ENCODE measurements at regions not wholly inside any gene's neighbourhood (a gene's known extent, or its start where the extent isn't known, plus 50 kb on each side); places are given as distances from the start of the nearest gene placed in this dataset.

- H3K14ac ChIP-seq (ENCODE audit: insufficient read depth, low read length): no peak overlapping the region
- H3K4ac ChIP-seq (ENCODE audit: low read depth, low read length): no peak overlapping the region
- no peak overlapping the region for H2AFZ ChIP-seq (ENCODE audit: low read length)
- H3K18ac ChIP-seq (ENCODE audit: insufficient read length, low read depth, low read length): no peak overlapping the region
- H3K4me1 Mint-ChIP-seq: peaks cover 14 to 15% of the 10 kb centered on the region in 2 experiments
- no peak overlapping the region for H4K91ac ChIP-seq (ENCODE audit: insufficient read length, low read depth, low read length)
- DNase-seq: no peak
- H3K27ac ChIP-seq (ENCODE audit: insufficient read length, low read depth, low read length): no peak overlapping the region
- no peak overlapping the region for H2BK20ac ChIP-seq (ENCODE audit: low read depth, low read length, poor library complexity, severe bottlenecking)
- peaks cover 10 to 13% of the 10 kb centered on the region in 2 experiments for H3K9me3 Mint-ChIP-seq
- H3K27me3 Mint-ChIP-seq (ENCODE audit: low read depth): no peaks in the 10 kb centered on the region
- no peak overlapping the region for H2AK5ac ChIP-seq (ENCODE audit: insufficient read length, low read length)
- no peak overlapping the region for H2BK12ac ChIP-seq (ENCODE audit: insufficient read length, low read depth, low read length)
- H3K36me3 Mint-ChIP-seq (ENCODE audit: insufficient read depth in 1 of 3, low read depth in 3 of 3): peaks cover 4 to 13% (median 7%) of the 10 kb centered on the region in 3 experiments
- no peak overlapping the region for H3K4me2 ChIP-seq (ENCODE audit: insufficient read depth, insufficient read length, low read length)
- H3K79me1 ChIP-seq (ENCODE audit: insufficient read depth, low read depth, low read length, poor library complexity, severe bottlenecking): no peaks in the 10 kb centered on the region
- H4K8ac ChIP-seq (replicated peaks; ENCODE audit: insufficient read length, low read depth, low read length): no peak overlapping the region
- no peak overlapping the region for H3K27ac Mint-ChIP-seq
- H2BK5ac ChIP-seq (ENCODE audit: insufficient read length, low read length): no peak overlapping the region
- no peaks in the 10 kb centered on the region for H3K23me2 ChIP-seq (ENCODE audit: insufficient read length, low read depth, low read length, poor library complexity, severe bottlenecking)
- no peak overlapping the region for H3K4me3 Mint-ChIP-seq
- H3K4me1 ChIP-seq (ENCODE audit: insufficient read depth, low read length): no peaks in the 10 kb centered on the region
- no peaks in the 10 kb centered on the region for H3K27me3 ChIP-seq (ENCODE audit: insufficient read depth, low read length)
- H3T11ph ChIP-seq (ENCODE audit: low read length): no peak overlapping the region
- no peaks in the 10 kb centered on the region for H4K20me1 ChIP-seq (ENCODE audit: control insufficient read depth, insufficient read depth, insufficient read length)
- H2BK120ac ChIP-seq (ENCODE audit: low read depth, low read length, poor library complexity, severe bottlenecking): no peak overlapping the region
- H2BK15ac ChIP-seq (ENCODE audit: low read depth, low read length): no peak overlapping the region
- H3K56ac ChIP-seq (ENCODE audit: insufficient read length, low read depth, low read length): no peak overlapping the region
- no peak overlapping the region for H3K9ac ChIP-seq (ENCODE audit: extremely low read depth, insufficient read length, low read length)
- no peak overlapping the region for H3K23ac ChIP-seq (ENCODE audit: insufficient read length, low read depth, low read length)
- no peak overlapping the region for H4K5ac ChIP-seq (ENCODE audit: insufficient read length, low read depth, low read length)
- no peak for TF ChIP-seq CTCF (conservative IDR thresholded peaks at IDR 0.05)
- WGBS (ENCODE audit: extremely low coverage, insufficient read length, low lambda C conversion rate): no CpG with 5 or more reads among the region's 1 CpG
- H3K9me3 ChIP-seq (ENCODE audit: control insufficient read depth, low read depth, low read length): no peaks in the 10 kb centered on the region
- no peaks in the 10 kb centered on the region for H3K79me2 ChIP-seq (ENCODE audit: insufficient read depth, low read length)
These were observed 198.7 kb upstream of the ASCC3 start for GRCh38 chr6:101079696-101080270.

All from H9 (cell line).